Stimulated activated CD8-positive, alpha-beta memory T cell treated with anti-CD3 and anti-CD28 coated beads, Interleukin-15, amount 100 ng/mL, for 1 hour (primary cell): ENCODE measurements at regions not wholly inside any gene's neighbourhood (a gene's known extent, or its start where the extent isn't known, plus 50 kb on each side); places are given as distances from the start of the nearest gene placed in this dataset.
A peak's percentile ranks its signal among the peaks of the same experiment; 100 is the strongest.

ENCODE experiments used
- DNase-seq: peaks from one replicate; pipeline ENCODE4 v3.0.0-alpha.2; 2020; ENCODE audit warnings: low read depth

- DNase-seq = no peak
Measured at GRCh38 chr17:77001487-77001886, 133.3 kb downstream of the MGAT5B start.

GRCh38 chr17:77002103-77003045, 134.2 kb downstream of the MGAT5B start:
- no peak for DNase-seq

GRCh38 chr17:77003699-77004098, 135.5 kb downstream of the MGAT5B start:
- no peak for DNase-seq

- no peak for DNase-seq
Measured at GRCh38 chr17:77006971-77007649, 133.7 kb upstream of the SEC14L1 start.

GRCh38 chr17:77009877-77010276, 130.9 kb upstream of the SEC14L1 start:
- DNase-seq = no peak

- DNase-seq = no peak
Measured at GRCh38 chr17:77010667-77011066, 130.1 kb upstream of the SEC14L1 start.

GRCh38 chr17:77011173-77012011, 129.4 kb upstream of the SEC14L1 start:
- peak; percentile 25 for DNase-seq

- DNase-seq = no peak
Measured at GRCh38 chr17:77018504-77018903, 122.3 kb upstream of the SEC14L1 start.

- no peak for DNase-seq
Measured at GRCh38 chr17:77019893-77020379, 120.8 kb upstream of the SEC14L1 start.

- no peak for DNase-seq
Measured at GRCh38 chr17:77020973-77021372, 119.8 kb upstream of the SEC14L1 start.

- no peak for DNase-seq
Measured at GRCh38 chr17:77022766-77023165, 118.0 kb upstream of the SEC14L1 start.

GRCh38 chr17:77025781-77026180, 115.0 kb upstream of the SEC14L1 start:
- no peak for DNase-seq

- DNase-seq = no peak
Measured at GRCh38 chr17:77027271-77027889, 113.4 kb upstream of the SEC14L1 start.

- no peak for DNase-seq
Measured at GRCh38 chr17:77028900-77029299, 111.9 kb upstream of the SEC14L1 start.

GRCh38 chr17:77032929-77033328, 107.8 kb upstream of the SEC14L1 start:
- DNase-seq = no peak

- DNase-seq = no peak
Measured at GRCh38 chr17:77033892-77034404, 106.8 kb upstream of the SEC14L1 start.

GRCh38 chr17:77034677-77035424, 105.9 kb upstream of the SEC14L1 start:
- no peak for DNase-seq

GRCh38 chr17:77035526-77035925, 105.2 kb upstream of the SEC14L1 start:
- no peak for DNase-seq

- DNase-seq = no peak
Measured at GRCh38 chr17:77036136-77036840, 104.5 kb upstream of the SEC14L1 start.

- DNase-seq = no peak
Measured at GRCh38 chr17:77036841-77037381, 103.9 kb upstream of the SEC14L1 start.
